ENCODE measurements at regions not wholly inside any gene's neighbourhood (a gene's known extent, or its start where the extent isn't known, plus 50 kb on each side); places are given as distances from the start of the nearest gene placed in this dataset.
"Not testable (repeated sequence)": the region's sequence is repeated elsewhere in the genome, so short reads cannot be mapped to it uniquely, and the experiment has no call there.

DNA sequence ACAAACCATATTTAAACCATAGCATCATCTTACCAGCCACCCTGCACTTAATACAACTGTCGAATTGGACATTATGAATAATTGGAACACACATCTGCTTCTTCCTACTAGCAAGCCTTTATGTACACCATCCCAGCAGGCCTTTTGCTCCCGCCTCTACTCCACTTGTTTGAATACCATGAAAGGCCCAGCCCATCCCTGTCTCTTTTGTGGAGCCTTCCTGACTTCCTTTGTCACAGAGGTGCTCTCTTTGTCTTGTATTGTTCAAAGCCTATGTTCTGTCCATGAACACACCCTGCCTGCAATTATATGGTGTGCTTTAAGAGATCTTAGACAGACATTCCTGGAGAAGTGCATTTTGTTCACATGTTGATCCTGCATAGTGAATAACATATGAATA lies 465.7 kb downstream of the DIRAS2 start:
- DNase-seq: no peak

GRCh38 chr9:90180381-90180780 lies 462.2 kb downstream of the DIRAS2 start:
- DNase-seq: no peak

DNA sequence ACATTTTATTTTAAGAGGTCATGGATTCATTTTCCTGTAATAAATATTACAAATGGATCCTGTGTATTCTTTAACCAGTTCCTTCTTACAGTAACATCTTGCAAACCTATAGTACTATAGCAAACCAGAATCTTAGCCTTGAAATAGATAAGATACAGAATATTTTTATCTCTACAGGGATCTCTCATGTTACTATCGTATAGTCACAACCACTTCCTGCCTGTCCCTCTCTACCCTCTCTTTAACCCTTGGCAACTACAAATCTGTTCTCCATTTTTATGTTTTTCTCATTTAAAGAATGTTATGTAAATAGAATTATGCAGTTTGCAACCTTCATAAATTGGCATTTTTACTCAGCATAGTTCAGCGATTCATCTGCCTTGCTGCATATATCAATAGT lies 454.0 kb downstream of the DIRAS2 start:
- DNase-seq: no peak

GRCh38 chr9:90189306-90189705 lies 453.3 kb downstream of the DIRAS2 start:
- DNase-seq: no peak

DNA sequence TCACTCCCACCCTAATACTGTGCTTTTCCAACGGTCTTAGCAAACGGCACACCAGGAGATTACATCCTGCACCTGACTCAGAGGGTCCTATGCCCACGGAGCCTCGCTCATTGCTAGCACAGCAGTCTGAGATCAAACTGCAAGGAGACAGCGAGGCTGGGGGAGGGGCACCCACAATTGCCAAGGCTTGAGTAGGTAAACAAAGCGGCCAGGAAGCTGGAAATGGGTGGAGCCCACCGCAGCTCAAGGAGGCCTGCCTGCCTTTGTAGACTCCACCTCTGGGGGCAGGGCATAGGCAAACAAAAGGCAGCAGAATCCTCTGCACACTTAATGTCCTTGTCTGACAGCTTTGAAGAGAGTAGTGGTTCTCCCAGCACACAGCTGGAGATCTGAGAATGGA lies 450.2 kb downstream of the DIRAS2 start:
- DNase-seq: peak in 3 of 5 donors; percentile 4 to 74 (median 41)

GRCh38 chr9:90198956-90199355 lies 443.7 kb downstream of the DIRAS2 start:
- DNase-seq: no peak

- DNase-seq: no peak
These were observed 440.9 kb downstream of the DIRAS2 start for GRCh38 chr9:90201766-90202165.

GRCh38 chr9:90204128-90204831 lies 438.3 kb downstream of the DIRAS2 start:
- DNase-seq: no peak

DNA sequence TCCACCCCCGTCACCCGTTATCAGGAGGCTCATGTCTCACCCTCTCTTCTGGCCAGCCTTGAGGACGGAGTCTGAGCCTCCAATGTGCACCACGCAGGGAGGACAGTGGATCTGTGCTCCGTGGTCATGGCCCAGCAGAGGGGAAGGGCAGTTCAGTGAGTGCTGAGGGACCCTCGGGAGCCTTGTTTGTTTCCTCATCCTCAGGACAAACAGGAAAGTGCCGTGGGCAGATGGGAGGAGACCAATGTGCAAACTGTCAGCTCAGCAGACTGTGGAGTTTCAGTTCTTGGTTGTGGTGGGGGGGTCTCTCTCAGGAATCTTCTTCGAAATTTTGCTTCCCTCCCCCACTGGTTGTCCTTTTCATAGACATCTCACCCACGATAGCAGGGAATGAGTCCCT lies 429.6 kb downstream of the DIRAS2 start:
- not testable (repeated sequence) for DNase-seq

DNA sequence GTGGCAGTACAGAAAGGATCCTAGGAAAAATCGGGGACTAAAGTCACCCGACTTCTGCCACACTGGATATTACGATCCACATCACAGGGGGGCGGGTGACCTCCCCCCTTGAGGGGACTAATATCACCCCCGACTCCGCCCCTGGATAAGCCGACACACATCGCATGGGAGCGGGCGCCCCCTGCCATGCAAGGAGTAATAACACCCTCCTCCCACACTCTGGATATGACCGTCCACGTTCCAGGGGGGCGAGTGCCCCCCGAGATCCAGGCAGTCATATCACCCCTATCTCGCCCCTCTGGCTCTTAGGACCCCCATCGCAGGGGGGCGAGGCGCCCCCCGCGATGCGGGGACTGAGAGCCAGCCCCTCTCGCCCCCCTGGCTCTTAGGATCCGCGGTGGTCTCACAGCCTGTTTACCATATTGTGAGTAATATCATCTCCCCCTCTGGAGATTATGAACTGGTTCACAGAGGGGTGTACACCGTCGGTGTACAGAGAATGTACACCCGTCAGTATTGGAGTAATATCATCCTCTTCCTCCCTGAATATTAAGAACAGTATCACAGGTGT lies 423.0 kb downstream of the DIRAS2 start:
- peak in 2 of 5 donors; percentile 9 to 13 for DNase-seq

DNA sequence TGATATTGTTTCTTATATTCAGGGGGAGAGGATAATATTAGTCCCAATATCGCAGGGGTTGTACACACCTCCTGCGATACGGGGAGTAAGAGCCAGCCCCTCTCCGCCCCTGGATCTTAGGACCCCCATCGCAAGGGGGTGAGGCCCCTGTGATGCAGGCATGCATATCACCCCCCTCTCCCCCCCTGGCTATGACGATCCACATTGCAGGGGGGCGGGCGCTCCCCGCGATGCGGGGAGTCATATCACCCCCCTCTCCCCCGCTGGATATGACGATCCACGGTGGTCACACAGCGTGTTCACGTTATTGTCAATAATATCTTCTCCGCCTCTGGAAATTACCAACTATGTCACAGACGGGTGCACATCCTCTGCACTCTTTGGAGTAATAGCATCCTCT lies 420.7 kb downstream of the DIRAS2 start:
- DNase-seq: not testable (repeated sequence)

- peak in 4 of 5 donors; percentile 15 to 56 (median 30) for DNase-seq
These were observed 415.7 kb downstream of the DIRAS2 start for GRCh38 chr9:90226839-90227338.

GRCh38 chr9:90233081-90233480 lies 409.5 kb downstream of the DIRAS2 start:
- DNase-seq: not testable (repeated sequence)

- no peak for DNase-seq
These were observed 402.1 kb downstream of the DIRAS2 start for GRCh38 chr9:90240541-90240940.

- DNase-seq: no peak
These were observed 397.0 kb downstream of the DIRAS2 start for GRCh38 chr9:90245661-90246060.

DNA sequence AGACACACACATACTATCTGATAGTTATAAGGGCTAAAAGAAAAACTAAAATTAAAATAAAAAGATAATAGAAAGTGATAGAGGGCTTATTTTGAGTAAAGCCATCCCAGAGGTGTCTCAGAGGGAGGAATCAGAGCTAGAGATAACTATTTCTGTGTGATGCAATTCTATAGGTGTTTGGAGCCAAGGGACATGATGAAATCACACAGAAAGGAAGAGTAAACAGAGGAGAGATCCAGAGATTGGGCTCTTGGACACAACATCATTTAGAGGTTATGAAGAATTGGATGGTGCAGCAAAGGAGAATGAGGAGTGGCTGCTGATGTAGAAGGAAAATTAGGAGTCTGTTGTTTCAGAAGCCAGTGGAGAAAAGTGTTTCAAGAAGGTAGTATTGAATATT lies 393.5 kb downstream of the DIRAS2 start:
- DNase-seq: no peak

GRCh38 chr9:90251316-90251715 lies 391.3 kb downstream of the DIRAS2 start:
- DNase-seq: no peak

GRCh38 chr9:90256345-90256744 lies 386.3 kb downstream of the DIRAS2 start:
- DNase-seq: no peak

DNA sequence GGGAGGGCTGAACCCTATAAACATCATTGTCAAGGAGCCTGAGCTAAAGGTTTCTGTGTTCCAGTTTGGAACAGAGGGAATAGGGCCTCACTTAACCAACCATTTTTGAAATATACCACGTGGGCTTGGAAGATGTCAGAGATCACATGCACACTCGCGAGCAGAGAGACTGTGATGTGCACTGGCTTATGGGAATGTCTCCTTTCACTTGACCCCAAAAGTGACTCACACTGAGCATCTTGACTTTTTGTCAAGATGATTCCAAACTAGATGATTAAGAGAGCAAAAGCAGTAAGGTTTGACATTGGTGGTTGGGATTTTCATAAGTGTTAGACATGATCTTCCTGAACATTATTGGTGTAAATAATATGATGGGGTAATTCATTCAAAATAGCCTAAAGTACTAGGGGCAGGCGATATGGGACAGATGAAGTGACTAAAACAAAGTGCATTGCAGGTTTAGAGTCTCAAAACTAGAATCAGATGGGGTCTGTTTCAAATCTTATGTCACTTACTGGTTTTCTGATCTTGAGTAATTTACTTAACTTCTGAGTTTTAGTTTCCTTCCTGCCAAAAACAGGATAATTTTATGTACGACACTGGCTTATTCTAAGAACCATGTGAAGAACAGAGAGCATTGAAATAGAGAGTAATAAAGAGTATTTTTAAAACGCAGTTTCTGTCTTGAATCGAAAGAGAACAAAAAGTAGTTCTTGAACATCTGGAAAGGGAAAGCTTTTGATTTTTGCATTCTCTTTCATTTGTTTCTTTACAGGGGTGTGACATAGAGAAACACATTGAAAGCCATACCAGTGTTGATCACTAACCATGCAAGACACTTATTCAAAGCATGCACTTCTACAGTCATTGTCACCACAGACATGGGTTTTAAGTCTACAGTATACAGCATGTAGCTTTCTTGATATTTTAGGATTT lies 383.0 kb downstream of the DIRAS2 start:
- DNase-seq: peak in 1 of 5 donors; percentile 4

GRCh38 chr9:90261698-90262097 lies 380.9 kb downstream of the DIRAS2 start:
- no peak for DNase-seq

GRCh38 chr9:90268613-90269012 lies 374.0 kb downstream of the DIRAS2 start:
- DNase-seq: no peak

- DNase-seq: no peak
These were observed 370.9 kb downstream of the DIRAS2 start for GRCh38 chr9:90271707-90272106.

GRCh38 chr9:90274725-90275124 lies 367.9 kb downstream of the DIRAS2 start:
- no peak for DNase-seq

Measured in T-helper 1 cell (primary cell).